GM23338 (cell line): ENCODE measurements at regions not wholly inside any gene's neighbourhood (a gene's known extent, or its start where the extent isn't known, plus 50 kb on each side); places are given as distances from the start of the nearest gene placed in this dataset.
A peak's percentile ranks its signal among the peaks of the same experiment; 100 is the strongest.

ENCODE experiments used
- ATAC-seq: fragments of 200-7000 bp; cut with Tn5 transposase; 3 replicates; pipeline ENCODE4 v1.9.1; 2020
- DNase-seq: peaks from one replicate; pipeline ENCODE4 v3.0.0-alpha.2; 2015; ENCODE audit warnings: low spot score
- H2AFZ ChIP-seq: fragments of 200-600 bp; sonication (generic); 2 replicates; pipeline ENCODE4 v1.8.0; 2016; ENCODE audit warnings: antibody characterized with exemption, mild to moderate bottlenecking, moderate library complexity
- H3F3A ChIP-seq: fragments of 200-600 bp; sonication (generic); replicated peaks from 2 replicates; pipeline ENCODE4 v1.8.0; 2017; ENCODE audit warnings: antibody characterized with exemption, mixed run types, low read depth
- H3K27ac ChIP-seq: fragments of 200-600 bp; sonication (generic); 2 replicates; pipeline ENCODE4 v1.6.1; 2016; ENCODE audit warnings: low read depth
- H3K27me3 ChIP-seq: fragments of 200-600 bp; sonication (generic); 2 replicates; pipeline ENCODE4 v1.8.0; 2016; ENCODE audit warnings: mild to moderate bottlenecking, mixed run types, moderate library complexity; ENCODE audit not compliant: insufficient read depth
- H3K36me3 ChIP-seq: fragments of 200-600 bp; sonication (generic); 2 replicates; pipeline ENCODE4 v1.8.0; 2016; ENCODE audit warnings: mild to moderate bottlenecking; ENCODE audit not compliant: insufficient read depth
- H3K4me1 ChIP-seq: fragments of 200-600 bp; sonication (generic); 2 replicates; pipeline ENCODE4 v1.8.0; 2016; ENCODE audit warnings: mild to moderate bottlenecking, moderate library complexity; ENCODE audit not compliant: insufficient read depth
- H3K4me2 ChIP-seq: fragments of 200-600 bp; sonication (generic); 2 replicates; pipeline ENCODE4 v1.7.1; 2017; ENCODE audit warnings: mixed run types
- H3K4me3 ChIP-seq: fragments of 200-600 bp; sonication (generic); 2 replicates; pipeline ENCODE4 v1.6.1; 2016; ENCODE audit warnings: mixed run types
- H3K79me2 ChIP-seq: fragments of 200-600 bp; sonication (generic); replicated peaks from 2 replicates; pipeline ENCODE4 v1.8.0; 2017; ENCODE audit warnings: mild to moderate bottlenecking; ENCODE audit not compliant: insufficient read depth
- H3K9me2 ChIP-seq: fragments of 200-600 bp; sonication (generic); 2 replicates; pipeline ENCODE4 v1.8.0; 2017; ENCODE audit not compliant: insufficient read depth
- H4K20me1 ChIP-seq: fragments of 200-600 bp; sonication (generic); replicated peaks from 2 replicates; pipeline ENCODE4 v1.8.0; 2017; ENCODE audit warnings: mild to moderate bottlenecking; ENCODE audit not compliant: insufficient read depth
- H3K27ac Mint-ChIP-seq: 2 replicates; pipeline ENCODE4 v1.8.0; 2020; ENCODE audit warnings: inconsistent platforms, mild to moderate bottlenecking, moderate library complexity, mixed read lengths
- H3K27me3 Mint-ChIP-seq: 3 replicates; pipeline ENCODE4 v1.8.0; 2022; ENCODE audit warnings: low read depth, mild to moderate bottlenecking, moderate library complexity, mixed read lengths, inconsistent platforms; ENCODE audit not compliant: insufficient read depth, poor library complexity
- H3K36me3 Mint-ChIP-seq: 3 replicates; pipeline ENCODE4 v1.8.0; 2021; ENCODE audit warnings: low read depth, mild to moderate bottlenecking, inconsistent platforms, moderate library complexity, mixed read lengths
- H3K4me1 Mint-ChIP-seq: 3 replicates; pipeline ENCODE4 v1.8.0; 2020; ENCODE audit warnings: mild to moderate bottlenecking, inconsistent platforms, mixed read lengths
- H3K4me3 Mint-ChIP-seq: 3 replicates; pipeline ENCODE4 v1.8.0; 2021; ENCODE audit warnings: moderate library complexity, mild to moderate bottlenecking, inconsistent platforms, mixed read lengths
- H3K9me3 Mint-ChIP-seq: 3 replicates; pipeline ENCODE4 v1.8.0; 2020; ENCODE audit warnings: moderate library complexity, mild to moderate bottlenecking, inconsistent platforms, mixed read lengths
- CREB1 ChIP-seq: fragments of 250-450 bp; sonication (Bioruptor Pico); IDR thresholded peaks from 2 replicates; pipeline ENCODE4 v1.5.0; 2020; ENCODE audit warnings: low read depth, mild to moderate bottlenecking, moderate library complexity
- CTCF ChIP-seq, 2 experiments: fragments of 200-600 bp in 1 of 2; sonication (generic) in 1 of 2; conservative IDR thresholded peaks; 2 replicates each; pipeline versions ENCODE4 v1.5.1 to v1.6.1; 2016 to 2017; ENCODE audit warnings: antibody characterized with exemption in 2 of 2, low read depth in 2 of 2, mild to moderate bottlenecking in 2 of 2, moderate library complexity in 1 of 2
- ETS1 ChIP-seq: IDR thresholded peaks from 2 replicates; pipeline ENCODE4 v1.6.1; 2016; ENCODE audit warnings: antibody characterized with exemption
- EZH2 ChIP-seq: fragments of 200-600 bp; sonication (generic); IDR thresholded peaks from one replicate; pipeline ENCODE4 v1.8.0; 2017; ENCODE audit warnings: antibody characterized with exemption, mild to moderate bottlenecking, low read depth; ENCODE audit not compliant: unreplicated experiment
- EZH2phosphoT487 ChIP-seq: fragments of 200-600 bp; sonication (generic); IDR thresholded peaks from one replicate; pipeline ENCODE4 v1.8.1; 2018; ENCODE audit warnings: antibody characterized with exemption; ENCODE audit not compliant: unreplicated experiment
- JUNB ChIP-seq: IDR thresholded peaks from one replicate; pipeline ENCODE4 v1.6.1; 2016; ENCODE audit warnings: antibody characterized with exemption; ENCODE audit not compliant: unreplicated experiment
- NANOG ChIP-seq: IDR thresholded peaks from 2 replicates; pipeline ENCODE4 v1.6.1; 2016; ENCODE audit warnings: antibody characterized with exemption, borderline replicate concordance
- POLR2AphosphoS5 ChIP-seq: IDR thresholded peaks from 2 replicates; pipeline ENCODE4 v1.6.1; 2016; ENCODE audit warnings: antibody characterized with exemption, low read depth
- REST ChIP-seq: IDR thresholded peaks from one replicate; pipeline ENCODE4 v1.6.1; 2018; ENCODE audit warnings: antibody characterized with exemption; ENCODE audit not compliant: unreplicated experiment
- STAT1 ChIP-seq: IDR thresholded peaks from one replicate; pipeline ENCODE4 v1.6.1; 2016; ENCODE audit warnings: antibody characterized with exemption; ENCODE audit not compliant: unreplicated experiment
- ZNF114 ChIP-seq: fragments of 250-450 bp; sonication (Bioruptor Pico); IDR thresholded peaks from 2 replicates; pipeline ENCODE4 v1.5.0; 2020; ENCODE audit warnings: mild to moderate bottlenecking, moderate library complexity

GRCh38 chr15:96849271-96849900, 518.9 kb downstream of the NR2F2 start:
- H3K4me1 ChIP-seq: no peaks in the 10 kb centered on the region
- DNase-seq: no peak
- no peak overlapping the region for H3K4me2 ChIP-seq
- Mint-ChIP-seq H3K9me3 (peaks cover 2% of the 10 kb centered on the region; the same call in 2 of the 3 replicates), H3K27me3 (no peaks in the 10 kb centered on the region), H3K4me1 (no peaks in the 10 kb centered on the region), H3K36me3 (0 out of 3 replicates have a peak, but pooled peaks cover 2% of the 10 kb centered on the region), H3K27ac (no peak overlapping the region), H3K4me3 (no peak overlapping the region)
- no peak for ATAC-seq
- H3K36me3 ChIP-seq: no peaks in the 10 kb centered on the region
- 0 out of 2 replicates have a peak, but pooled peaks cover 7% of the 10 kb centered on the region for H3K9me2 ChIP-seq
- no peaks in the 10 kb centered on the region for H3K79me2 ChIP-seq
- H3K27me3 ChIP-seq: no peaks in the 10 kb centered on the region
- no peaks in the 10 kb centered on the region for H4K20me1 ChIP-seq
- H3F3A ChIP-seq: no peaks in the 10 kb centered on the region
- no peak overlapping the region for H3K4me3 ChIP-seq
- peak overlapping the region; percentile 78; the same call in 1 of the 2 replicates for H2AFZ ChIP-seq
- no peak overlapping the region for H3K27ac ChIP-seq
- TF ChIP-seq STAT1: no peak
- no peak for TF ChIP-seq EZH2
- TF ChIP-seq ETS1: no peak
- no peak for TF ChIP-seq CREB1 (CRISPR knock-in tag)

DNA sequence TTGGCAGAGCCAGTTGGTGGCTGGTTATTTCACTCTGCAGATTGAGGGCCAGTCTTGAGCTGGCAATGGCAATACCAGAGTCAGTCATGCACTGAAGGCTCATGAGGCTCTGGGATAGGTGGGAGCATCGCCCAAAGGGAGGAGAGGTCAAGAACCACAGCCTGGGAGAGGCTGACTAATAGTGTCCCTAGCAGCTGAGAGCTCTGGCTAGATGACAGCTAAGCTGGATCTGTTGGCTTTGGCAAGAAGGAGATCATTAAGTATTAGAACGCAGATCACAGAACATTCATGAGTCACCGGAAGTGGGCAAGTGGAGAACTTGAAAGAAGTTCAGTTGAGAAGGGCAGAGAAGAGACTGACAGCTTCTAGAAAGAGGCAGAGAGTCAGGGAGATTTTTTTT, 521.1 kb downstream of the NR2F2 start:
- H3K36me3 ChIP-seq: no peaks in the 10 kb centered on the region
- Mint-ChIP-seq H3K9me3 (no peaks in the 10 kb centered on the region; the same call in 2 of the 3 replicates), H3K4me3 (no peak overlapping the region), H3K27me3 (no peaks in the 10 kb centered on the region), H3K4me1 (no peaks in the 10 kb centered on the region), H3K36me3 (no peaks in the 10 kb centered on the region), H3K27ac (no peak overlapping the region)
- H4K20me1 ChIP-seq: no peaks in the 10 kb centered on the region
- H3K9me2 ChIP-seq: peaks cover 22% of the 10 kb centered on the region
- no peaks in the 10 kb centered on the region for H3K4me1 ChIP-seq
- no peak for DNase-seq
- no peak overlapping the region for H2AFZ ChIP-seq
- no peak overlapping the region for H3K4me3 ChIP-seq
- H3F3A ChIP-seq: no peaks in the 10 kb centered on the region
- no peak overlapping the region for H3K27ac ChIP-seq
- H3K79me2 ChIP-seq: no peaks in the 10 kb centered on the region
- no peak for ATAC-seq
- no peak overlapping the region for H3K4me2 ChIP-seq
- H3K27me3 ChIP-seq: no peaks in the 10 kb centered on the region
- TF ChIP-seq ETS1 (no peak), STAT1 (no peak), EZH2 (no peak), EZH2phosphoT487 (no peak), CTCF (conservative IDR thresholded peaks at IDR 0.05; ENCODE audit: low read depth in 2 of 2) (no peak), POLR2AphosphoS5 (no peak), ZNF114 (CRISPR knock-in tag) (no peak), NANOG (no peak), REST (no peak), CREB1 (CRISPR knock-in tag) (no peak), JUNB (no peak)
